Caco-2 (cell line): ENCODE measurements at regions not wholly inside any gene's neighbourhood (a gene's known extent, or its start where the extent isn't known, plus 50 kb on each side); places are given as distances from the start of the nearest gene placed in this dataset.
A peak's percentile ranks its signal among the peaks of the same experiment; 100 is the strongest.

Experiments
- BruUV-seq: library from RNA; stranded (reverse); fragments of 400-500 nt; replicated peaks from 2 replicates; lab custom pipeline; 2021; lab: Mats Ljungman, UMichigan
- CTCF ChIA-PET: fragments of 300-600 bp; sonication (Branson Sonifier 250); formaldehyde crosslinking; loops from one replicate; lab custom pipeline; 2022; ENCODE audit warnings: antibody characterized with exemption; lab: Charles Lee
- POLR2A ChIA-PET: fragments of 300-600 bp; sonication (Branson Sonifier 250); formaldehyde crosslinking; loops from one replicate; lab custom pipeline; 2022; ENCODE audit warnings: antibody characterized with exemption; lab: Charles Lee
- DNase-seq, 2 experiments: peaks; one replicate each; pipeline versions ENCODE4 v3.0.0 to v3.0.0-alpha.2; 2020 to 2022
- H3K27me3 ChIP-seq: replicated peaks from 2 replicates; pipeline ENCODE4 v1.6.0; 2011; ENCODE audit warnings: low read length; ENCODE audit not compliant: control insufficient read depth, insufficient read depth
- H3K36me3 ChIP-seq: 2 replicates; pipeline ENCODE4 v1.5.1; 2011; ENCODE audit warnings: low read length; ENCODE audit not compliant: control insufficient read depth, insufficient read depth
- H3K4me1 ChIP-seq: fragments of 250-450 bp; sonication (Bioruptor Pico); 2 replicates; pipeline ENCODE4 v1.5.1; 2020; ENCODE audit warnings: mild to moderate bottlenecking
- H3K4me3 ChIP-seq: 2 replicates; pipeline ENCODE4 v1.5.1; 2011; ENCODE audit warnings: low read depth, mild to moderate bottlenecking, control low read depth, low read length
- H3K9me3 ChIP-seq: fragments of 250-450 bp; sonication (Bioruptor Pico); 2 replicates; pipeline ENCODE4 v1.5.1; 2020; ENCODE audit warnings: mild to moderate bottlenecking, moderate library complexity
- H3K27ac Mint-ChIP-seq: one replicate; pipeline ENCODE4 v1.8.0; 2022; ENCODE audit warnings: mixed read lengths; ENCODE audit not compliant: unreplicated experiment
- H3K27me3 Mint-ChIP-seq: one replicate; pipeline ENCODE4 v1.8.0; 2022; ENCODE audit warnings: mixed read lengths; ENCODE audit not compliant: insufficient read depth, unreplicated experiment
- H3K36me3 Mint-ChIP-seq: one replicate; pipeline ENCODE4 v1.8.0; 2022; ENCODE audit warnings: mild to moderate bottlenecking, mixed read lengths; ENCODE audit not compliant: insufficient read depth, unreplicated experiment
- H3K4me1 Mint-ChIP-seq: one replicate; pipeline ENCODE4 v1.8.0; 2022; ENCODE audit warnings: low read depth, mixed read lengths; ENCODE audit not compliant: unreplicated experiment
- H3K4me3 Mint-ChIP-seq: one replicate; pipeline ENCODE4 v1.8.0; 2022; ENCODE audit warnings: mild to moderate bottlenecking, moderate library complexity, mixed read lengths; ENCODE audit not compliant: unreplicated experiment
- H3K9me3 Mint-ChIP-seq: one replicate; pipeline ENCODE4 v1.8.0; 2022; ENCODE audit warnings: mixed read lengths; ENCODE audit not compliant: unreplicated experiment
- intact Hi-C: fragments of 100-400 bp; cut with micrococcal nuclease; formaldehyde crosslinking; loops from one replicate; pipeline ENCODE4 v1.10.0; 2022; ENCODE audit not compliant: unreplicated experiment
- TF ChIP-seq, protein P1 (sequence below), 2 experiments: fragments of 200-600 bp in 1 of 2; IDR thresholded peaks; 1 replicate in 1 of 2; 2 replicates in 1 of 2; pipeline versions ENCODE4 v1.5.1 to v1.8.0; 2011 to 2022; ENCODE audit warnings: antibody characterized with exemption in 1 of 2, control low read depth in 1 of 2, inconsistent platforms in 1 of 2, low read depth in 1 of 2, low read length in 1 of 2, mild to moderate bottlenecking in 1 of 2, moderate library complexity in 1 of 2; ENCODE audit not compliant: insufficient read depth in 1 of 2, severe bottlenecking in 1 of 2, unreplicated experiment in 1 of 2

DNA sequence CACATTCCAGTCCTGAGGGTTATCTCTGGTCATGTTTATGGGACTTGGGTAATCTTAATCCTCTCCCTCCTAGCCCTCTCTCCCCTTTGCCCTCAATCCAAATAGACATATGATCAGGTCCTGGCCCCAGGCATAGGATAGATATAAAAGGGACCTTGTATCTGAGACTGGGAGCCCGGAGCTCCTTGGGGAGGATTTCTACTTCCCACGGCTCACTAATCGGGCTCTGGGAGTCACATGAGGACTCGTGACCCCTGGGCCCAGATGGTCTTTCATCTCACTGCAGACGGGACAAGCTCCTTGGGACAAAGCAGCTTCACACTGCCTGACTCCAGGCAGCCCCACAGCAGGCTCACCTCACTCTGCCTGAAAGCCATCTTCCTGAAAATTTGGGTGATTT is 57.8 kb upstream of the LYRM9 start:
- peaks cover 43% of the 10 kb centered on the region for H3K4me1 Mint-ChIP-seq
- Histone ChIP-seq H3K4me1 (peaks cover 47% of the 10 kb centered on the region), H3K27me3 (no peaks in the 10 kb centered on the region), H3K4me3 (no peak overlapping the region), H3K36me3 (no peaks in the 10 kb centered on the region), H3K9me3 (no peaks in the 10 kb centered on the region)
- H3K27me3 Mint-ChIP-seq, result no peaks in the 10 kb centered on the region
- peak; percentile 64 to 82 for DNase-seq
- no peaks in the 10 kb centered on the region for H3K36me3 Mint-ChIP-seq
- BruUV-seq, result no TSS peak
- no peaks in the 10 kb centered on the region for H3K9me3 Mint-ChIP-seq
- H3K4me3 Mint-ChIP-seq, result peak overlapping the region; percentile 5
- POLR2A ChIA-PET, result interaction anchor here (1.0 kb wide), 1 partner anchor 90 kb away, joined by 6 read pairs; no protein-coding TSS in a partner anchor
- TF ChIP-seq, protein P1, sequence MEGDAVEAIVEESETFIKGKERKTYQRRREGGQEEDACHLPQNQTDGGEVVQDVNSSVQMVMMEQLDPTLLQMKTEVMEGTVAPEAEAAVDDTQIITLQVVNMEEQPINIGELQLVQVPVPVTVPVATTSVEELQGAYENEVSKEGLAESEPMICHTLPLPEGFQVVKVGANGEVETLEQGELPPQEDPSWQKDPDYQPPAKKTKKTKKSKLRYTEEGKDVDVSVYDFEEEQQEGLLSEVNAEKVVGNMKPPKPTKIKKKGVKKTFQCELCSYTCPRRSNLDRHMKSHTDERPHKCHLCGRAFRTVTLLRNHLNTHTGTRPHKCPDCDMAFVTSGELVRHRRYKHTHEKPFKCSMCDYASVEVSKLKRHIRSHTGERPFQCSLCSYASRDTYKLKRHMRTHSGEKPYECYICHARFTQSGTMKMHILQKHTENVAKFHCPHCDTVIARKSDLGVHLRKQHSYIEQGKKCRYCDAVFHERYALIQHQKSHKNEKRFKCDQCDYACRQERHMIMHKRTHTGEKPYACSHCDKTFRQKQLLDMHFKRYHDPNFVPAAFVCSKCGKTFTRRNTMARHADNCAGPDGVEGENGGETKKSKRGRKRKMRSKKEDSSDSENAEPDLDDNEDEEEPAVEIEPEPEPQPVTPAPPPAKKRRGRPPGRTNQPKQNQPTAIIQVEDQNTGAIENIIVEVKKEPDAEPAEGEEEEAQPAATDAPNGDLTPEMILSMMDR (IDR thresholded peaks at IDR 0.05; ENCODE audit: insufficient read depth in 1 of 2, low read depth in 1 of 2, low read length in 1 of 2, severe bottlenecking in 1 of 2, unreplicated experiment in 1 of 2), result no peak
- peak overlapping the region; percentile 20 for H3K27ac Mint-ChIP-seq
- CTCF ChIA-PET, result interaction anchor here (1.4 kb wide), 1 partner anchor 57 kb away, joined by 5 read pairs; the partner anchor contains the start of gene LYRM9
- intact Hi-C loops, result loop anchor here (2.0 to 5.0 kb wide), 2 partner anchors 32 to 91 kb away; partner anchors contain the start of gene NLK

DNA sequence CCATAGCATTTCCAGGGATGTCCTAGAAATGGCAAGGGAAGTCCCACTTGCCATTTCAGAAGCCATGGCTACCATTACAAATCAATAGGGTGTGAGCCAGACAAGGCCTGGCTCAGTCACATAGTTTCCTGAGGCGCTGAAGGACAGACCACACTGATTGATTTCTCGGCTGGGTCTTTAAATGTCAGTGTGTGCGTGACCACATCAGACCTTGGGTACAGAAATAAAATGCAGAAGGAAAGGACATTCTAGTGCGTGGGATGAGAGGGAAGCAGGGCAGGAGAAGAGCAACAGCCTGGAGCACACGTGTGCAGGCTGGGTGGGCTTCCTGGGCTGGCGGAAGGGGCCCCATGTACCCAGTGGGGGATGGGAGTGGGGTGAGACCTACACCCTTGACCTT is 58.7 kb upstream of the LYRM9 start:
- ChIA-PET CTCF (no interaction called here), POLR2A (no interaction called here)
- TF ChIP-seq, protein P1 (IDR thresholded peaks at IDR 0.05; ENCODE audit: insufficient read depth in 1 of 2, low read depth in 1 of 2, low read length in 1 of 2, severe bottlenecking in 1 of 2, unreplicated experiment in 1 of 2), result no peak
- H3K9me3 Mint-ChIP-seq, result no peaks in the 10 kb centered on the region
- no peak overlapping the region for H3K27ac Mint-ChIP-seq
- H3K27me3 Mint-ChIP-seq, result no peaks in the 10 kb centered on the region
- H3K36me3 Mint-ChIP-seq, result no peaks in the 10 kb centered on the region
- H3K4me1 Mint-ChIP-seq, result peaks cover 43% of the 10 kb centered on the region
- intact Hi-C loops, result loop anchor here (2.0 to 5.0 kb wide), 2 partner anchors 31 to 90 kb away; partner anchors contain the start of gene NLK
- no TSS peak for BruUV-seq
- Histone ChIP-seq H3K36me3 (no peaks in the 10 kb centered on the region), H3K9me3 (no peaks in the 10 kb centered on the region), H3K27me3 (no peaks in the 10 kb centered on the region), H3K4me3 (no peak overlapping the region), H3K4me1 (peaks cover 49% of the 10 kb centered on the region)
- no peak for DNase-seq
- no peak overlapping the region for H3K4me3 Mint-ChIP-seq

DNA sequence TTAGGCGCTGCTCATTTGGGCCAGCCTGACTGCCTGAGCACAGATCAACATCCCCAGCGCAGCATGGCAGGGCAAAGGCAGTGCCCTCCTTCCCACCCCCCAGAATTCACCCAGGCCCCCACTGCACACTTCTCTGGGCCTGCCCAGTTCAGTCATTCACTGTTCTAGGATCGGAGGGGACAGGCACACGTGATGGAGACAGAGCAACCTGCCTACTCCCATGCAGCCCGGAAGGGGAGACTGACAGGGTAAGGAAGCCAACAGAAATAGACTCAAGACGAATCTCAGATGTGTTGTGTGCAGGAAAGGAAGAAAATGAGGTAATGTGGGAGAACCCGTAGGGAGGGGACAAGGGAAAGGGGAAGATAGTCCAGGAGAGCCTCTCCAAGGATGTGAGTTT is 59.2 kb upstream of the LYRM9 start:
- no peaks in the 10 kb centered on the region for H3K27me3 Mint-ChIP-seq
- BruUV-seq, result no TSS peak
- intact Hi-C loops, result loop anchor here (5.0 kb wide), 1 partner anchor 90 kb away; the partner anchor contains the start of gene NLK
- POLR2A ChIA-PET, result no interaction called here
- DNase-seq, result no peak
- peaks cover 43% of the 10 kb centered on the region for H3K4me1 Mint-ChIP-seq
- peaks cover 54% of the 10 kb centered on the region for H3K4me1 ChIP-seq
- no peaks in the 10 kb centered on the region for H3K27me3 ChIP-seq
- CTCF ChIA-PET, result no interaction called here
- H3K9me3 Mint-ChIP-seq, result no peaks in the 10 kb centered on the region
- TF ChIP-seq, protein P1 (IDR thresholded peaks at IDR 0.05; ENCODE audit: insufficient read depth in 1 of 2, low read depth in 1 of 2, low read length in 1 of 2, severe bottlenecking in 1 of 2, unreplicated experiment in 1 of 2), result no peak
- no peaks in the 10 kb centered on the region for H3K36me3 Mint-ChIP-seq
- no peak overlapping the region for H3K27ac Mint-ChIP-seq
- no peak overlapping the region for H3K4me3 Mint-ChIP-seq
- no peaks in the 10 kb centered on the region for H3K9me3 ChIP-seq
- H3K4me3 ChIP-seq, result no peak overlapping the region
- no peaks in the 10 kb centered on the region for H3K36me3 ChIP-seq
